ENCODE measurements at regions not wholly inside any gene's neighbourhood (a gene's known extent, or its start where the extent isn't known, plus 50 kb on each side); places are given as distances from the start of the nearest gene placed in this dataset.
A peak's percentile ranks its signal among the peaks of the same experiment; 100 is the strongest.

- Histone ChIP-seq H3K9me3 (no peaks in the 10 kb centered on the region), H3K4me1 (peaks cover 0 to 9% (median 4%) of the 10 kb centered on the region in 4 donors), H3K27ac (no peak overlapping the region), H3K4me3 (no peak overlapping the region), H3K36me3 (peaks cover 0 to 7% (median 1%) of the 10 kb centered on the region in 4 donors), H3K27me3 (no peaks in the 10 kb centered on the region)
- WGBS (ENCODE audit: insufficient coverage, low coverage, low lambda C conversion rate, missing lambda C conversion rate) = 91% methylated on average over 1 of the region's 1 CpG
- intact Hi-C loops (cut with DNase I) = no loop called here
- ATAC-seq = no peak
- no peak for DNase-seq
- TF ChIP-seq CTCF (IDR thresholded peaks at IDR 0.05) (no peak), POLR2A (IDR thresholded peaks at IDR 0.05) (no peak)
Observed at GRCh38 chr1:77625250-77625649, 57.2 kb downstream of the ZZZ3 start.

DNA sequence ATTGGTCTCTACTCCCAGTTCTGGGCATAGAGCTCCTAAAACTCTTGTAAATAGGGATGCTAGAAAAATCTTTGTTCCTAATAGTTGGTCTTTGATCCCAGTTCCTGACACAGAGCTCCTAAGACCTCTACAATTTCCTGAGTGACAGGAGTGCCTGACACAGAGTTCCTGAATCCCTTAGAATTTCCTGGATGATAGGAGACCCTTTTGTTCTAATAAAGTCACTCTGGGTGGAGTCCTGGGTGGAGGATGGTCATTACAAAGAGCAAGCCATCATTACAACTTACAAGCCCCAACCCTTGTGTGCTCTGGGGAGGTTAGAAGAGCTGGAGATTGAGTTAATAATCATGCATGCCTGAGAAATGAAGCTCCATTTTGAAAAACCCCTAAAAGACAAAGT lies 58.4 kb downstream of the ZZZ3 start:
- no peaks in the 10 kb centered on the region for H3K27me3 ChIP-seq
- H3K4me3 ChIP-seq = no peak overlapping the region
- peaks cover 0 to 7% (median 1%) of the 10 kb centered on the region in 4 donors for H3K36me3 ChIP-seq
- TF ChIP-seq CTCF (IDR thresholded peaks at IDR 0.05) (no peak), POLR2A (IDR thresholded peaks at IDR 0.05) (no peak)
- H3K9me3 ChIP-seq = no peaks in the 10 kb centered on the region
- intact Hi-C loops (cut with DNase I) = no loop called here
- ATAC-seq (no peak), DNase-seq (no peak)
- peaks cover 0 to 9% (median 4%) of the 10 kb centered on the region in 4 donors for H3K4me1 ChIP-seq
- H3K27ac ChIP-seq = no peak overlapping the region

GRCh38 chr1:77623066-77623465 lies 59.4 kb downstream of the ZZZ3 start:
- intact Hi-C loops (cut with DNase I) = no loop called here
- WGBS (ENCODE audit: insufficient coverage, low coverage, low lambda C conversion rate, missing lambda C conversion rate) = 67% methylated on average over 2 of the region's 2 CpGs
- Histone ChIP-seq H3K27me3 (no peaks in the 10 kb centered on the region), H3K4me3 (no peak overlapping the region), H3K9me3 (no peaks in the 10 kb centered on the region), H3K36me3 (peaks cover 0 to 3% (median 1%) of the 10 kb centered on the region in 4 donors), H3K4me1 (peaks cover 0 to under 1% (median 0%) of the 10 kb centered on the region in 4 donors), H3K27ac (no peak overlapping the region)
- ATAC-seq (peak in 1 of 4 donors; percentile 51), DNase-seq (no peak)
- TF ChIP-seq POLR2A (IDR thresholded peaks at IDR 0.05) (no peak), CTCF (IDR thresholded peaks at IDR 0.05) (no peak)

- H3K4me1 ChIP-seq = no peaks in the 10 kb centered on the region
- TF ChIP-seq POLR2A (IDR thresholded peaks at IDR 0.05) = no peak
- TF ChIP-seq CTCF (IDR thresholded peaks at IDR 0.05) = no peak
- 68% methylated on average over 3 of the region's 3 CpGs for WGBS (ENCODE audit: insufficient coverage, low coverage, low lambda C conversion rate, missing lambda C conversion rate)
- intact Hi-C loops (cut with DNase I) = no loop called here
- DNase-seq (no peak), ATAC-seq (no peak)
- H3K36me3 ChIP-seq = peaks cover 0 to under 1% (median 0%) of the 10 kb centered on the region in 4 donors
- H3K27ac ChIP-seq = no peak overlapping the region
- no peaks in the 10 kb centered on the region for H3K27me3 ChIP-seq
- no peak overlapping the region for H3K4me3 ChIP-seq
- H3K9me3 ChIP-seq = no peaks in the 10 kb centered on the region
Observed at GRCh38 chr1:77620273-77620672, 62.2 kb downstream of the ZZZ3 start.

DNA sequence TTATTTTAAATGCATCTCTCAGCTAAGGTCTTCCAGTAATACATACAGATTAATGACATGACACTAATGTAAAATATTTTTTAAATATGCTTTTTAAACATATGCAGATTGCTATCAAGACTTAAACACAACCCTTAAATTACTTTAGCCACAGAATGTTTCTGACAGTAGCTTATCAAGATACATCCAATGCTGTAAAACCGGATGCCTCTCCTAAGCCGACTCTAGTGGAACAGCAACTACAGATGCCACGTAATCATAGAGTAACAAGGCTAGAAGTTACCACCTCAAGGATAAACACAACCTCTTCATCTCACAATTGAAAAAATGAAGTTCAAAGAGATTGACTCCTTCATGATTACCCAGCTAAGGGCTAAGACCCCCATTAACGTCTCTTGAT lies 68.4 kb downstream of the ZZZ3 start:
- 89% methylated on average over 4 of the region's 4 CpGs for WGBS (ENCODE audit: insufficient coverage, low coverage, low lambda C conversion rate, missing lambda C conversion rate)
- Histone ChIP-seq H3K36me3 (no peaks in the 10 kb centered on the region), H3K4me1 (no peaks in the 10 kb centered on the region), H3K27ac (no peak overlapping the region), H3K27me3 (no peaks in the 10 kb centered on the region), H3K9me3 (peaks cover 0 to 5% (median under 1%) of the 10 kb centered on the region in 4 donors), H3K4me3 (no peak overlapping the region)
- ATAC-seq (no peak), DNase-seq (no peak)
- intact Hi-C loops (cut with DNase I) = no loop called here
- TF ChIP-seq CTCF (IDR thresholded peaks at IDR 0.05) (no peak), POLR2A (IDR thresholded peaks at IDR 0.05) (no peak)

Measured in right lobe of liver (tissue), 6 donors.